SK-N-MC (cell line): ENCODE measurements at regions not wholly inside any gene's neighbourhood (a gene's known extent, or its start where the extent isn't known, plus 50 kb on each side); places are given as distances from the start of the nearest gene placed in this dataset.

Experiments used
- EZH2 ChIP-seq: fragments of 200-600 bp; sonication (generic); IDR thresholded peaks from one replicate; pipeline ENCODE4 v1.6.1; 2017; ENCODE audit warnings: antibody characterized with exemption
- POLR2AphosphoS5 ChIP-seq: IDR thresholded peaks from 2 replicates; pipeline ENCODE4 v1.6.1; 2012; ENCODE audit warnings: mild to moderate bottlenecking, low read depth, low read length, borderline replicate concordance

DNA sequence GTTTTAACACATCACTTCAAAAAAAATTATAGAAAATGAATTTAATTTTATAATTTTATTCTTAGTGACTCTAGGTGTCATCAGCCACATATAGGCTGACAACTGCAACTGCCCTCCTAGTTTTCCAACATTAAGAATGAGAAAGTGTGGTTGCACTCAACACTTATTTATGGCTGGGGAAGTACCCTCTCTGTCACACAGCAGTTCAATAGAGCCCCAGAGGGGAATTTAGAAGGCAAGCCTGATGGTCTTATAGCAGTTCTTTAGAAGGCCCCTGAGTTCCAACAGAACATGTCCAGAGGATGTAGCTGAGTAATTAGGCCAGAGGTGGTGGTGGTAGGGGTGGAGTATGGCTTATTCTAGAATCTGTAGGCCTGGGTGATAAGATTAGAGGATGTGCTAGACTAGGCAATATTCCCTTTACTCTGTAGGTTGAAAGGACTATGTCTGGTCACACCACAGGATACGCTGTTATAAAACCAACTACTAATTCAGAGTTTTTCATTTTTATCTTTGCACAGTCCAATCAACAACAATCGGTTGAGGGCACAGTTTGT is 226.5 kb upstream of the CITED2 start:
- TF ChIP-seq EZH2 (no peak), POLR2AphosphoS5 (no peak)
